ENCODE measurements at regions not wholly inside any gene's neighbourhood (a gene's known extent, or its start where the extent isn't known, plus 50 kb on each side); places are given as distances from the start of the nearest gene placed in this dataset.
"Not testable (repeated sequence)": the region's sequence is repeated elsewhere in the genome, so short reads cannot be mapped to it uniquely, and the experiment has no call there.

DNA sequence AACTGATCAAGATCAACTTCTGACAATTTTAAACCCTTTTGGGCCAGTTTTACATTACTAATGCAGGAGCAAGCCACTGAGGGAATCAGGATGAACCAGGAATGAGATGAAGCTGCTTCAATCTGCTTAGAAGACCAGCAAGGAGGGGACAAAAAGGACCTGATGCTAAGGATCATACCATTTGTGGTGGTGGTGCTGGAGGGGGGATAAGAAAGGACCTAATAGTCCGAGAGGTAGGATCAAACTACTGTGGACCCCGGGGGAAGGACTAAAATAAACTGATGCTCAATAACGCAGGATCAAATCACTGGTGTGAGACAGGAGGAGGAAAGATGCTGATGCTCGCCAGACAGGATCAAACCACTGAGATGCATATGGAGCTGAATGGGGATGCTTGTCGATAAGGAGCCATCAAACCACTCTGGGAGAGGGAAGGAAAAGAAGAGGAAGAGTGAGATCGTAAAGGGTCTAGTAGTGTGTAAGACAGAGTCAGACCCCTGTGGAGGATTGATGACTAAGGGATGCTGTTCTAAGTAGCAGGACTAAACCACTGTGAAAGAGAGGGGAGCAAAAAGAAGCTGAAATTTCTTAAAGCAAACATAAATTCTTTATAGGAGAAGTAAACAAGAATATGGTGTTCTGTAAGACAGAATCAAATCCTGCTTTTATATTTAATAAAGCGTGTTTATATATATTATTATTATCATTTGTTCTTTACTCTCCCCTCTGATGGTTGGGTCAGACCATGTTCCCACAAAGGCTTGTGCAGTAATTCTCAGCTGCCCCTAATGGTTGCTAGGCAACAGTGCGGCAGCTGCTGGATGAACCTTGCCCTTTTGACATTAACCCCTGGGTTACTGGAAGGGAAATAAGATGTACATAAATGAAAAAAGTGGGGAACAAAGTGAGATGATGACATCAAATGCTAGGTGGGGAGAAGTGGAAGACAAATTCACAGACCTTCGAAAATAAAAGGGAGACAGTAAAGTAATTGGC lies 432.5 kb upstream of the FGF16 start:
- CTCF ChIA-PET = no interaction called here
- POLR2A ChIA-PET = no interaction called here
- no peak overlapping the region for H3K4me3 ChIP-seq (ENCODE audit: low read depth, low read length)
- no peak for DNase-seq (ENCODE audit: low read depth, low spot score)
- TF ChIP-seq, protein P1, sequence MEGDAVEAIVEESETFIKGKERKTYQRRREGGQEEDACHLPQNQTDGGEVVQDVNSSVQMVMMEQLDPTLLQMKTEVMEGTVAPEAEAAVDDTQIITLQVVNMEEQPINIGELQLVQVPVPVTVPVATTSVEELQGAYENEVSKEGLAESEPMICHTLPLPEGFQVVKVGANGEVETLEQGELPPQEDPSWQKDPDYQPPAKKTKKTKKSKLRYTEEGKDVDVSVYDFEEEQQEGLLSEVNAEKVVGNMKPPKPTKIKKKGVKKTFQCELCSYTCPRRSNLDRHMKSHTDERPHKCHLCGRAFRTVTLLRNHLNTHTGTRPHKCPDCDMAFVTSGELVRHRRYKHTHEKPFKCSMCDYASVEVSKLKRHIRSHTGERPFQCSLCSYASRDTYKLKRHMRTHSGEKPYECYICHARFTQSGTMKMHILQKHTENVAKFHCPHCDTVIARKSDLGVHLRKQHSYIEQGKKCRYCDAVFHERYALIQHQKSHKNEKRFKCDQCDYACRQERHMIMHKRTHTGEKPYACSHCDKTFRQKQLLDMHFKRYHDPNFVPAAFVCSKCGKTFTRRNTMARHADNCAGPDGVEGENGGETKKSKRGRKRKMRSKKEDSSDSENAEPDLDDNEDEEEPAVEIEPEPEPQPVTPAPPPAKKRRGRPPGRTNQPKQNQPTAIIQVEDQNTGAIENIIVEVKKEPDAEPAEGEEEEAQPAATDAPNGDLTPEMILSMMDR (IDR thresholded peaks at IDR 0.05; ENCODE audit: insufficient read depth, low read length, missing control alignments) = no peak

DNA sequence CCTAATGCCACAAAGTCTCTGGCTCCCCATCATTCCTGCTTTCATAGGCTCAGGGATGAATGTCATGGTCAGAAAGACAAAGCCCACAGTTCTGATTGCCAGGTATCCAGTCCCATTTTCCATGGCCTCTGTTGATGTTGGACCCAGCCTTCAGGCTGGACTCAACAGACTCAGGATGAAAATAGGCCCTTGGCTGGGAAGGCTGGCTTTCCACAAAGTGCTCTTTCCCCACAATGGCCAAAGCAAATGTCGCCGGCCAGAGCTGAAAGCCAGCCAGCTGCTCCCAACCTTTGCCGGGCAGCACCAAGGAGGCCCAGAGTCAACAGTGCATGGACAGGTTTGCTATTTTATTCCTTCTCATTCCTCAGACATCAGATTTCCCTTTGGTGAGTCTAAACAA lies 430.1 kb upstream of the FGF16 start:
- TF ChIP-seq, protein P1 (IDR thresholded peaks at IDR 0.05; ENCODE audit: insufficient read depth, low read length, missing control alignments) = no peak

DNA sequence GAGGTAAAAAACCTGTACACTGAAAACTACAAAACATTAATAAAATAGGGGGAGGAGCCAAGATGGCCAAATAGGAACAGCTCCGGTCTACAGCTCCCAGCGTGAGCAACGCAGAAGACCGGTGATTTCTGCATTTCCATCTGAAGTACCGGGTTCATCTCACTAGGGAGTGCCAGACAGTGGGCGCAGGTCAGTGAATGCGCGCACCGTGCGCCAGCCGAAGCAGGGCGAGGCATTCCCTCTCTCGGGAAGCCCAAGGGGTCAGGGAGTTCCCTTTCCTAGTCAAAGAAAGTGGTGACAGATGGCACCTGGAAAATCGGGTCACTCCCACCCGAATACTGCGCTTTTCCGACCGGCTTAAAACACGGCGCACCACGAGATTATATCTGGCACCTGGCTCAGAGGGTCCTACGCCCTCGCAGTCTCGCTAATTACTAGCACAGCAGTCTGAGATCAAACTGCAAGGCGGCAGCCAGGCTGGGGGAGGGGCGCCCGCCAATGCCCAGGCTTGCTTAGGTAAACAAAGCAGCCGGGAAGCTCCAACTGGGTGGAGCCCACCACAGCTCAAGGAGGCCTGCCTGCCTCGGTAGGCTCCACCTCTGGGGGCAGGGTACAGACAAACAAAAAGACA lies 400.9 kb upstream of the FGF16 start:
- POLR2A ChIA-PET = not testable (repeated sequence)

More for the DNA sequence above, 430.1 kb upstream of the FGF16 start:
- no peak for DNase-seq (ENCODE audit: low read depth, low spot score)
- ChIA-PET POLR2A (no interaction called here), CTCF (no interaction called here)
- H3K4me3 ChIP-seq (ENCODE audit: low read depth, low read length) = no peak overlapping the region

DNA sequence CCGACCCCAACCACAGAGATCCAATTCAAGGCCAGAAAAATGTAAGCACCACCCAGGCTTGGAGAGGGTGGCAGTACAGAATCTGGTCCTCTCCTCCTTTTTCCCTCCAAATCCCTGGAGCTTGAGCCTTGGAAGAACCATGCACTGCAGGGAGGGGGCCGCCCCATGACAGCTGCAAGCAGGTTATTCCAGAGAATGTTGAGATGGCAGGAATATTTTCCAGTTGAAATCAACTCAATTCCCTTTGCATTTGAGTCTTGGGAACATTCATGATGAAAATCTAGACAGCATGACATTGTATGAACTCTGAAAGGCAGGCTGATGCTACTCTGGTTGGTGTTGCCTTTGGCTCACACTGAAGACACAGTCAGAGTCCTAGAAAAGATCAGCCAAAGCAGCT lies 386.6 kb upstream of the FGF16 start:
- ChIA-PET POLR2A (no interaction called here), CTCF (no interaction called here)
- H3K4me3 ChIP-seq (ENCODE audit: low read depth, low read length) = no peak overlapping the region
- TF ChIP-seq, protein P1 (IDR thresholded peaks at IDR 0.05; ENCODE audit: insufficient read depth, low read length, missing control alignments) = no peak
- no peak for DNase-seq (ENCODE audit: low read depth, low spot score)

More for the DNA sequence above, 400.9 kb upstream of the FGF16 start:
- DNase-seq (ENCODE audit: low read depth, low spot score); CTCF ChIA-PET; H3K4me3 ChIP-seq (ENCODE audit: low read depth, low read length): not testable (repeated sequence)

DNA sequence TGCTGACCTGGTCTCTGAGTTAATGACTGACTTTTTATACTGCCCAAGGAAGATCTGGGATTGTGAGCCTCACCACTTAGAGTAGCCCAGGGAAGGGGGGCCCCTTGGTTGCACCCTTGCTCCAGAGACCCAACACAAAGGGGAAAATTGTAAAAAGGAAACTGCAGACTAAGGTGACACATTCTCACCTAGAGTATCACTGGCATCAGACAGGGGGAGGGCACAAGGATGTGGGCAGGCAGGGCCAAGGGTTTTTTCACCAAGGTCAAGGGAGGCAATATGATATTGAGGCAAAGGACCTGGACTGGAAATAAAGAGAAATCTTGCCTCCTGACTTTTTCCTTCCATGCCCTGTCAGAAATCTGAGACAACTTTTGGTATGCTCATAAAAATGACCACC lies 386.2 kb upstream of the FGF16 start:
- TF ChIP-seq, protein P1 (IDR thresholded peaks at IDR 0.05; ENCODE audit: insufficient read depth, low read length, missing control alignments) = no peak
- H3K4me3 ChIP-seq (ENCODE audit: low read depth, low read length) = no peak overlapping the region
- no peak for DNase-seq (ENCODE audit: low read depth, low spot score)
- CTCF ChIA-PET = no interaction called here
- POLR2A ChIA-PET = no interaction called here

DNA sequence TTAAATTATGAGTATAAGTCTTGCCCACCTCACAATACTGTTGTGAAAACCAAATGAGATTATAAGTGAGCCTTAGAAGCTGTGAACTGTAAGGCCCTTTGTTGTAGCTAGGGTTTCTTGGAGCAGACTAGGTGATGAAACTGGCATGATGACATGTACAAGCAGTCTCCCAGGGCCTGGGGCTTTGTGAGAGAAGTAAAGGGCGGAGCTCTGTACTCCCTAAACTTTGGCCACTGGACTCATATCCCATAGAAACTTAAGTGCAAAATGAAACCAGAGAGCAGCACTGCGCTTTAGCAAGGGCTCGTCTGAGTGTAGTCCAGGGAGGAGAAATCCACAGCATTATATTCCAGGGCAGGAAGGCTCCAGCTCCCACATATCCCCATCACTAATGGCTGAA lies 385.6 kb upstream of the FGF16 start:
- ChIA-PET CTCF (no interaction called here), POLR2A (no interaction called here)
- no peak for DNase-seq (ENCODE audit: low read depth, low spot score)
- TF ChIP-seq, protein P1 (IDR thresholded peaks at IDR 0.05; ENCODE audit: insufficient read depth, low read length, missing control alignments) = no peak
- no peak overlapping the region for H3K4me3 ChIP-seq (ENCODE audit: low read depth, low read length)

Measured in AG04449 (cell line).